Activated naive CD8-positive, alpha-beta T cell treated with anti-CD3 and anti-CD28 coated beads, Interleukin-2, amount 50 U/mL, for 24 hours (primary cell): ENCODE measurements at regions not wholly inside any gene's neighbourhood (a gene's known extent, or its start where the extent isn't known, plus 50 kb on each side); places are given as distances from the start of the nearest gene placed in this dataset.

Source experiments
- ATAC-seq: fragments of 150-1000 bp; cut with Tn5 transposase; one replicate; pipeline ENCODE4 v1.10.0; 2021
- DNase-seq: peaks from one replicate; pipeline ENCODE4 v3.0.0; 2021
- H3K27ac Mint-ChIP-seq: one replicate; pipeline ENCODE4 v1.8.0; 2021; ENCODE audit warnings: mild to moderate bottlenecking, mixed read lengths
- H3K27me3 Mint-ChIP-seq: one replicate; pipeline ENCODE4 v1.8.0; 2021; ENCODE audit warnings: mixed read lengths
- H3K36me3 Mint-ChIP-seq: one replicate; pipeline ENCODE4 v1.8.0; 2021; ENCODE audit warnings: low read depth, mixed read lengths
- H3K4me1 Mint-ChIP-seq: one replicate; pipeline ENCODE4 v1.8.0; 2021; ENCODE audit warnings: mixed read lengths
- H3K4me3 Mint-ChIP-seq: one replicate; pipeline ENCODE4 v1.8.0; 2021; ENCODE audit warnings: mild to moderate bottlenecking, moderate library complexity, mixed read lengths
- H3K9me3 Mint-ChIP-seq: one replicate; pipeline ENCODE4 v1.8.0; 2021; ENCODE audit warnings: mixed read lengths

DNA sequence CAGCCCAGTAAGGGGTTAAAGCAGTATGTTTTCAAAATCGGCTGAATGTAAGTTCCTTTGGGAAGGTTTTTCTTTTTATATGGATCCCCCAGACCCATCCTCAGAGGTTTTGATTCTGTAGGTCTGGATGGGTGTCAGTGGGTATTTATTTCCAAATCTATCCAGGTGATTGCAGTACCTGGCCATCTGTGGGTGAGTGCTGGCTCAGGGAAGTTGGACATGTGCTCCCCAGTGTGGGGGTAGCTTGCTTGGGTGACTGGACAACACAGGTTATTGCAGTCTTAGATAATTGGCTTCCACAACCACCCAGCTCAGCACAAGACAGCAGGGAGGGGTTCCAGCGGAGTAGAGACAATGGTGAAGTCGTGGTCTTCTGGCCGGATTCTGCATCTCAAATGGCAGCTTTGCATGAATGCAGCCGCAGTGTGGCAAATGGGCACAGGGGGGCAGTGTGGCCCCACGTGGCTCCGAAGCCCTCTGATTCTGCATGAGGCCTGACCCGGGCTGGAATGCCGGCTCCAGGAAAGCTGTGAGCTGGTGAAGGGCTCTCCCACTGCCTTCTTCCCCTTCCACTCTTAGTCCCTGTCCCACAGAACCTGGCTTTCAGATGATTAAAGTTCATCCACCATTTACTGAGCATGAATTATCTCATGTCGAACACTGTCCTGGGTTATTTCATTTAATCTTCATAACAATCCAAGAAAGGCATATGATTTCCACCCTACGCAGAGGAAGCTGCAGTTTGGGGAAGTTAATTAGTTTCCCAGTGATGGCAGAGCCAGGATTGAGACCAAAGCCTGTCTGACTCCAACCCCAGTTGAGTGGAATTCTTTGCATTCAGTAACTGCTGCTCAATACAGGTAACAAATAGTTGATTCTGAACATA is 64.5 kb upstream of the SYPL1 start:
- H3K9me3 Mint-ChIP-seq = no peaks in the 10 kb centered on the region

DNA sequence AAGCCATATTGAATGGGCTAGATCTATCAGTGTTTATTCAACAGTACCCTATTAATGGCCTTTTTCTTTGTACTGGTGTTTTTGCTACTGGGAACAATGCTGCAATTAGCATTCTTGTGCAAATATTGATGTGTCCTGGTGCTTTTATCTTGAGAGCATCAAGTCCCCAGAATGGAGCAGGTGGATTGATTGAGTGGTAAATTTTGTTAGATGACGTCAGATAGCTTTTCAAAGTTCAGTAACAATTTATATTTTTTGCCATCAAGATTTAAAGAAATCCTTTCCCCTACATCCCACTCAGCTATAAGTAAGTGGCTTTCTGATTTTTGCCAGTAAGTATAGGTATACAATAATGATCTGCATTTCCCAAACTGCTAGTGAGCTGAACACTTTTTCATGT is 63.4 kb upstream of the SYPL1 start:
- H3K9me3 Mint-ChIP-seq = no peaks in the 10 kb centered on the region
- H3K27ac Mint-ChIP-seq = no peak overlapping the region
- ATAC-seq (no peak), DNase-seq (no peak)
- no peaks in the 10 kb centered on the region for H3K36me3 Mint-ChIP-seq
- peaks cover 11% of the 10 kb centered on the region for H3K27me3 Mint-ChIP-seq
- H3K4me3 Mint-ChIP-seq = no peak overlapping the region
- H3K4me1 Mint-ChIP-seq = no peaks in the 10 kb centered on the region

More for the DNA sequence above, 64.5 kb upstream of the SYPL1 start:
- Mint-ChIP-seq H3K4me1 (no peaks in the 10 kb centered on the region), H3K27me3 (peaks cover 11% of the 10 kb centered on the region), H3K36me3 (no peaks in the 10 kb centered on the region), H3K27ac (no peak overlapping the region), H3K4me3 (no peak overlapping the region)
- ATAC-seq (peak; percentile 85), DNase-seq (peak; percentile 79)

DNA sequence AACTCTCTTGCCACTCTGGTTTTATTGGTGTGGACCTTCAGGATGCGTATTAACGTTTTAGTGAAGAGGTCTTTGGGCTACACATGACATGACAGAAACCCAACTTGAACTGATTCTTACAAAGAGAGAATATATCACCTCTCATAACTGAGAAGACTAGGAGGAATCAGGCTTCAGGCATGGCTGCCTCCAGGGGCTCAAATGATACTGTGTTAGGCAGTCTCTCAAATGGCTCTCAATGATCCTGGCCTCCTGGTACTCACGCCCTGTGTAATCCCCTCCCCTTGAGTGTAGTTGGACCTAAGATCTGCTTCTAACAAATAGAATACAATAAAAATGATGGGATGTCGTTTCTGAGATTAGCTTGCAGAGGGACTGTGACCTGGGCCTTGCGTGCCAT is 58.5 kb upstream of the SYPL1 start:
- DNase-seq (no peak), ATAC-seq (no peak)
- no peaks in the 10 kb centered on the region for H3K9me3 Mint-ChIP-seq
- H3K36me3 Mint-ChIP-seq = no peaks in the 10 kb centered on the region
- H3K27me3 Mint-ChIP-seq = peaks cover 8% of the 10 kb centered on the region
- peaks cover 1% of the 10 kb centered on the region for H3K4me1 Mint-ChIP-seq
- H3K27ac Mint-ChIP-seq = no peak overlapping the region
- H3K4me3 Mint-ChIP-seq = no peak overlapping the region

DNA sequence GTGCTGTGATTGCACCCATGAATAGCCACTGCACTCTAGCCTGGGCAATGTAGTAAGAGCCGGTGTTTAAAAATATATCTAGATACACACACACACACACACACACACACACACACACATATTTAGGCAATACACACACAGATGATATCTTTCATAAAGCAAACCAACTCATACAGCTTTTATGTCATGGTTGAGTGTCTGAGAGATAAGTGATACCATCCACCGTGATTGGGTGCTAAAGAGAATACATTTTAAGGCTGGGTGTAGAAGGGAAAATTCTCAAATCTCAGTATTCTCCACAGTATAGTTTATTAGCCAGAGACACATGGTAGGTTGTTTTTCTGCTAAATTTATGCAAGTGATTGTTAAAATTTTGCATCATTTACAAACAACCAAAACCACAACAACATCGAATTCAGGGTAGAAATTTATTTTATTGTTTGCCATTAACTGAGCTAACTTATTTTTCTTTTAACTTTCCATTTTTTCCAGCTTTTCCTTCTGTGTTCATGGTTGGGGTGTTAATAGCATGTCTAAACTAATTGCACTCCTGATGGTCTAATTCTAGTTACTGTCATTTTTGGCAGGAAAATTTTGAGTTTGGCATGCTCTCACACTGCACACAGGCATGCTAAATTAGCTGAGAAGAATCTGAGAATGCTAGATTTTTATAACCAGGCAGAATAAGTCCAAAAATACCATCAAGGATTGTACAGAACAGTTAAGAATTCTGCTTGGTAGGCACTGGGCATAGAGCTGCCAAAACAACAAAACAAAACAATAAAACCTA is 57.9 kb upstream of the SYPL1 start:
- ATAC-seq = no peak
- H3K27ac Mint-ChIP-seq = no peak overlapping the region

DNA sequence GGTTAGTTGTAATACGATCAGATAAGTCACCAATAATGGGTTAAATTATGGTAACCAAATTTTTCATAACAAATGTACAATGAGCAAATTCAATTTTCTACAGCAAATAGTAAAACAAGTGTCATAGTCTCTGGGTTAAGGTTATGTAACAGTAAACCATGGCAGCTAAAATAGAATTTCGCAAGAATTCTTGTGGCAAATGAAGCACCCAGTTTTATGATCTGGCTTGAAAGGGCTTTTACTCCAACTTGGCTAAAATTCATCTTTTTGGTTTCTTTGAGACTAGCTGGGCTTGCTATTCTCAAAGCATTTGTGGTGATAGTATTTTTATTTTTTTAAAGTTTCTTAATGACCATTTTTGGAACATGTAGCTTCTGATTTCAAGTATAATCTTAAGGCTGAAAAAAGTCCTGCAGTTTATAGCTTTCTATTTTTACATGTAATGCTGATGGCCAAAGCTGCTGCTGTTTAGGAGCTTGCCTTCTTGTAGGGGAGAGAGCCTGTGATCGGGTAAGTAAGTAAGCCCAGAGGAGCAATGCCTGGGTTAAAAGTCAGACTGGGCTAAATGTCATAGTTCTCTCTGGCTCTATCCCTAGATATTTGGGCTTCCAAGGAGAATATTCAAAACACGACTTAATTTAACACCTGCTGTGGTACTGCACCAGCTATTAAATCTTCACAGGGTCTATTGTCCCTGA is 55.5 kb upstream of the SYPL1 start:
- Mint-ChIP-seq H3K4me1 (peaks cover 1% of the 10 kb centered on the region), H3K27me3 (peaks cover 7% of the 10 kb centered on the region), H3K4me3 (no peak overlapping the region), H3K36me3 (peaks cover 3% of the 10 kb centered on the region), H3K27ac (no peak overlapping the region), H3K9me3 (peaks cover 10% of the 10 kb centered on the region)
- DNase-seq (no peak), ATAC-seq (no peak)

More for the DNA sequence above, 57.9 kb upstream of the SYPL1 start:
- H3K9me3 Mint-ChIP-seq = no peaks in the 10 kb centered on the region
- no peak overlapping the region for H3K4me3 Mint-ChIP-seq
- peaks cover 1% of the 10 kb centered on the region for H3K4me1 Mint-ChIP-seq
- no peaks in the 10 kb centered on the region for H3K36me3 Mint-ChIP-seq
- H3K27me3 Mint-ChIP-seq = peaks cover 7% of the 10 kb centered on the region
- no peak for DNase-seq

DNA sequence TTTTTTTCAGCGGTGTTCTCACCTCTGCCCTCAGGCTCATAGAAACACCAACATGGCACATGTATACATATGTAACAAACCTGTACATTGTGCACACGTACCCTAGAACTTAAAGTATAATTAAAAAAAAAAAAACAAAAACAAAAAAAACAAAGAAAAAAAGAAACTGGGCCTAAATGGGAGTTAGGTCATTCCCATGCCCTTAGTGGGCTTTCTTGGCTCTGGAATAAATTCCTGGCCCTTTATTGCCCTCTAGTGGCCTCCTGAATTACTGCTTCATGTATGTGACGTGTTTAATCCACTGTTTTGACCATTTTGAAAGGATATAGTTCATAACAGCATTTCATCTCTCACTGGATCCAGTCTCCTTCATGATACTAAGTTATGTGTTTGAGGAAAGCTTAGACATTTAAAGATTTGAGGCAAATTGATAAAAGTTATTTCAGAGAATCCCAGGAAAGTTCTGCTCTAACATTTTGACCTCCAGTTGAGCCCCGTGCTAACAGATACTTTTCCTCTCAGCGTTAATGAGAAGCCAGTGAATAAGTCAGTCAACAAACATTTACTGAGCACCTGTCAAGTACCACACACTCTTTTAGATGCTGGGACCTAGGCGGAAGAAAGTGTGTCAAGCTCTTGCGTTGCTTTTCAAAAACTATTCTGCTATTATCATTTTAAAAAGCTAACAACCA is 54.7 kb upstream of the SYPL1 start:
- Mint-ChIP-seq H3K9me3 (peaks cover 10% of the 10 kb centered on the region), H3K27ac (no peak overlapping the region), H3K4me1 (peaks cover 1% of the 10 kb centered on the region), H3K27me3 (peaks cover 7% of the 10 kb centered on the region), H3K36me3 (peaks cover 3% of the 10 kb centered on the region), H3K4me3 (no peak overlapping the region)
- DNase-seq (peak; percentile 40), ATAC-seq (peak; percentile 28)

DNA sequence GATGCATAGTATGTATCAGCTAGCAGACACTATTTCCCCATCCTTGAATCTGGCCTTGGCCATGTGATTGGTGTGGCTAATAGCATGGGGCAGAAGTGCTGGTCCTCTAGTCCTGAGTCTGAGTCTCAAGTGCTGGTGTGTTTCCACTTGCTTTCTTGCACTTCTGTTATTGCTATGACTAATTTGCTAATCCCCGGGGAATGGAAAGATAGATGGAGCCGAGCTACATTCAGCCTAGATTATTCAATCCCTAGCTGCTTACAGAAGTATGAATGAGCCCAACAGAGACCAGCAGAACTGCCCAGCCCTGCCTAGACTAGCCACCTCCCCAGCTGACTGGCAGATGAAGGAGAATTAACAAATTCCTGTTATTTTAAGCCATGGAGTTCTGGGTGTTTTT is 53.2 kb upstream of the SYPL1 start:
- ATAC-seq (no peak), DNase-seq (no peak)
- Mint-ChIP-seq H3K27me3 (peaks cover 11% of the 10 kb centered on the region), H3K36me3 (peaks cover 3% of the 10 kb centered on the region), H3K27ac (no peak overlapping the region), H3K9me3 (peaks cover 10% of the 10 kb centered on the region), H3K4me1 (peaks cover 1% of the 10 kb centered on the region), H3K4me3 (no peak overlapping the region)

DNA sequence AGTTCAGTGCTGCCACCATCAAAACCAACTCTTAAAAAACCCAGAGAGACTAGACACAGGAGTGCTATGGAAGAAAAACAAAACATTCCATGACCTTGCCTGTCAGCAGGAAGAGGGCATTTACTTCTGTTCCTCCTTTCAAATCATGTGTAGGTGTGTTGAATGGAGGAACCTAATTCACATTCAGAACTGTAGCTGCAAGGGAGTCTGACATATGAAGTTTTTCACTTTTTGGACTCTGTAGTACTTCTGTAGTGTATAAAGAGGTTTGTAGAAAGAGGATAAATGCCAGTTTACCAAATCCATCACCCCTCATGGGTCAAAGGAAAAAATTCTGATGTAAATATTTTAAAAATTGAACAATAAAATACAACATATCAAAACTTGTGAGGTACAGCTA is 51.1 kb upstream of the SYPL1 start:
- Mint-ChIP-seq H3K27me3 (peaks cover 20% of the 10 kb centered on the region), H3K27ac (no peak overlapping the region), H3K4me1 (peaks cover 1% of the 10 kb centered on the region), H3K9me3 (peaks cover 10% of the 10 kb centered on the region), H3K4me3 (no peak overlapping the region), H3K36me3 (peaks cover 3% of the 10 kb centered on the region)
- DNase-seq = no peak
- ATAC-seq = no peak
